ENCODE measurements at regions not wholly inside any gene's neighbourhood (a gene's known extent, or its start where the extent isn't known, plus 50 kb on each side); places are given as distances from the start of the nearest gene placed in this dataset.

DNA sequence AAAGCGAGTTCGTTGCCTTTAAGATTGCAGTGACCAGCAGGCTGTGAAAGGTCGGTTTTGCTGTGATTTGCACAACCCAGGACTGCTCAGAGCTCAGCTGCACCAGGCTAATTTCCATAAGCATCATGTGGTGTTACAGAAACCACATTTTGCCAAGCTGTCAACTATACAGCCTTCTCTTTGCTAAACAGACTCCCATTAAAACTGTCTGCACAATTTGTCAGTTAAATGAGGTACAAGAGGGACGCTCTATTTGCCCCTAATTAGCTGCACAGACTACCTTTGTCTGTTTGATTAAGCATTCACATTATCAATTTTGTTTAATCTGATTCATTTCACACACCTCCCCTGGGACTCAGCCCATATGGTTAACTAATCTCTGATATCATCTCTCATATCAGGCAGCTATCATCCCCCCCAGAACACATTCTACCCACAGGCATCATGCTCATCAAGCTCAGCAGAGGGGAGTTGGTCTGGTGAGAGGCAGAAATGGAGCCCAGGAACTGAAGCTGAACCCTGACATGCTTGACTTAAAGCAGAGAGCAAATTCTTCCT lies 62.1 kb downstream of the OLIG3 start:
- TF ChIP-seq POLR2A (IDR thresholded peaks at IDR 0.05), result no peak
- TF ChIP-seq, protein P1, sequence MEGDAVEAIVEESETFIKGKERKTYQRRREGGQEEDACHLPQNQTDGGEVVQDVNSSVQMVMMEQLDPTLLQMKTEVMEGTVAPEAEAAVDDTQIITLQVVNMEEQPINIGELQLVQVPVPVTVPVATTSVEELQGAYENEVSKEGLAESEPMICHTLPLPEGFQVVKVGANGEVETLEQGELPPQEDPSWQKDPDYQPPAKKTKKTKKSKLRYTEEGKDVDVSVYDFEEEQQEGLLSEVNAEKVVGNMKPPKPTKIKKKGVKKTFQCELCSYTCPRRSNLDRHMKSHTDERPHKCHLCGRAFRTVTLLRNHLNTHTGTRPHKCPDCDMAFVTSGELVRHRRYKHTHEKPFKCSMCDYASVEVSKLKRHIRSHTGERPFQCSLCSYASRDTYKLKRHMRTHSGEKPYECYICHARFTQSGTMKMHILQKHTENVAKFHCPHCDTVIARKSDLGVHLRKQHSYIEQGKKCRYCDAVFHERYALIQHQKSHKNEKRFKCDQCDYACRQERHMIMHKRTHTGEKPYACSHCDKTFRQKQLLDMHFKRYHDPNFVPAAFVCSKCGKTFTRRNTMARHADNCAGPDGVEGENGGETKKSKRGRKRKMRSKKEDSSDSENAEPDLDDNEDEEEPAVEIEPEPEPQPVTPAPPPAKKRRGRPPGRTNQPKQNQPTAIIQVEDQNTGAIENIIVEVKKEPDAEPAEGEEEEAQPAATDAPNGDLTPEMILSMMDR (IDR thresholded peaks at IDR 0.05 in 4 of 5, conservative IDR thresholded peaks at IDR 0.05 in 1 of 5), result no peak

Measured in gastrocnemius medialis (tissue), 4 donors.